ENCODE measurements at regions not wholly inside any gene's neighbourhood (a gene's known extent, or its start where the extent isn't known, plus 50 kb on each side); places are given as distances from the start of the nearest gene placed in this dataset.

- no peak overlapping the region for H3K4me3 Mint-ChIP-seq
- Histone ChIP-seq H2BK120ac (ENCODE audit: low read depth, low read length, poor library complexity, severe bottlenecking) (no peak overlapping the region), H3K9ac (ENCODE audit: extremely low read depth, insufficient read length, low read length) (no peak overlapping the region), H3K4me2 (ENCODE audit: insufficient read depth, insufficient read length, low read length) (no peak overlapping the region), H4K91ac (ENCODE audit: insufficient read length, low read depth, low read length) (no peak overlapping the region), H3K23me2 (ENCODE audit: insufficient read length, low read depth, low read length, poor library complexity, severe bottlenecking) (no peaks in the 10 kb centered on the region), H2AFZ (ENCODE audit: low read length) (no peak overlapping the region), H3K27ac (ENCODE audit: insufficient read length, low read depth, low read length) (no peak overlapping the region), H3K56ac (ENCODE audit: insufficient read length, low read depth, low read length) (no peak overlapping the region), H2BK5ac (ENCODE audit: insufficient read length, low read length) (no peak overlapping the region), H3K4ac (ENCODE audit: low read depth, low read length) (no peak overlapping the region), H3K14ac (ENCODE audit: insufficient read depth, low read length) (no peak overlapping the region), H3K27me3 (ENCODE audit: insufficient read depth, low read length) (no peaks in the 10 kb centered on the region), H2AK5ac (ENCODE audit: insufficient read length, low read length) (no peak overlapping the region), H2BK15ac (ENCODE audit: low read depth, low read length) (no peak overlapping the region), H3K79me2 (ENCODE audit: insufficient read depth, low read length) (no peaks in the 10 kb centered on the region), H4K5ac (ENCODE audit: insufficient read length, low read depth, low read length) (no peak overlapping the region), H3K4me1 (ENCODE audit: insufficient read depth, low read length) (no peaks in the 10 kb centered on the region), H2BK20ac (ENCODE audit: low read depth, low read length, poor library complexity, severe bottlenecking) (no peak overlapping the region), H4K8ac (replicated peaks; ENCODE audit: insufficient read length, low read depth, low read length) (no peak overlapping the region), H3K9me3 (ENCODE audit: control insufficient read depth, low read depth, low read length) (no peaks in the 10 kb centered on the region), H4K20me1 (ENCODE audit: control insufficient read depth, insufficient read depth, insufficient read length) (no peaks in the 10 kb centered on the region), H3K23ac (ENCODE audit: insufficient read length, low read depth, low read length) (no peak overlapping the region), H3K79me1 (ENCODE audit: insufficient read depth, low read depth, low read length, poor library complexity, severe bottlenecking) (no peaks in the 10 kb centered on the region), H2BK12ac (ENCODE audit: insufficient read length, low read depth, low read length) (no peak overlapping the region), H3T11ph (ENCODE audit: low read length) (no peak overlapping the region), H3K18ac (ENCODE audit: insufficient read length, low read depth, low read length) (no peak overlapping the region)
- no peaks in the 10 kb centered on the region for H3K4me1 Mint-ChIP-seq
- no peaks in the 10 kb centered on the region; a peak in 1 of 5 replicates for H3K9me3 Mint-ChIP-seq
- H3K27me3 Mint-ChIP-seq (ENCODE audit: low read depth), result no peaks in the 10 kb centered on the region
- no peak for DNase-seq
- no peak for TF ChIP-seq CTCF (conservative IDR thresholded peaks at IDR 0.05)
- no peaks in the 10 kb centered on the region for H3K36me3 Mint-ChIP-seq (ENCODE audit: insufficient read depth in 1 of 3, low read depth in 3 of 3)
- H3K27ac Mint-ChIP-seq, result no peak overlapping the region
- WGBS (ENCODE audit: extremely low coverage, insufficient read length, low lambda C conversion rate), result no CpG with 5 or more reads among the region's 1 CpG
These were observed 719.8 kb upstream of the RAG2 start for GRCh38 chr11:37317803-37318202.
